ENCODE measurements at regions not wholly inside any gene's neighbourhood (a gene's known extent, or its start where the extent isn't known, plus 50 kb on each side); places are given as distances from the start of the nearest gene placed in this dataset.

DNA sequence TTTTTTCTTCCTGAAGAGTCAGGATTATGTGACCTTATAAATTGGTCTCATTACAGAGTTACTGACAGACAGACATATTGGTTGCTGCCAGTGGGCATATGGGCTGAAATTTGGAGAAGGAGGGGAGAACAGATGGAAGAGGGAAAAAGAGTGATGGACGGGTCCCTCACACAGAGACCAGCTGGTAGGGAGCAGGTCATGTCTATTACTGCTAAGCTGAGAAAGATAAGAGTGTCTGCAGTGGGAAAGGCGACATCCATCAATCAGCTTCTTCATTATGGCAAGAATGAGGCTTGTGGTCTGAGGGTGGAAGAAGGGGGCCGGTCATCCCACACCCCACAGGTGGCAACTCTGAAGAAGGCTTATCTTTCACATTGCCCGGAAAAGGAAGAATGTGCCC is 353.8 kb upstream of the RSPO3 start:
- DNase-seq, result no peak

DNA sequence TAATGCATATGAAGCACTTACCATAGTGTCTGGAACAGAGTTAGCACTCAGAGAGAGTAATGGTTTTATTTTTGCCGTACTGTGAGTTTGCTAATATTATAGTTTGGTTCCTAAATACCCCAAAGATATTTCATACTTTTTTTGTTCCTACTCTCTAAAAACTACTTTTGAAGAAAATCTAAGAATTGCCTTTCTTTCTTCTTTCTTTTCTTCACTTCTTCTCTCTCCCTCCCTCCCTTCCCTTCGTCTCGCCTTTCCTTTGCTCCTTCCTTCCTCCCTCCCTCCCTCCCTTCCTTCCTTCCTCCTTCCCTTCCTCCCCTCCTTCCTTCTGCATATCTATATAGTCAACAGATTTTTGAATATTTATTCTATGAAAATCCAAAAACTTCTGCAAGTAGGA is 351.7 kb upstream of the RSPO3 start:
- DNase-seq, result no peak

DNA sequence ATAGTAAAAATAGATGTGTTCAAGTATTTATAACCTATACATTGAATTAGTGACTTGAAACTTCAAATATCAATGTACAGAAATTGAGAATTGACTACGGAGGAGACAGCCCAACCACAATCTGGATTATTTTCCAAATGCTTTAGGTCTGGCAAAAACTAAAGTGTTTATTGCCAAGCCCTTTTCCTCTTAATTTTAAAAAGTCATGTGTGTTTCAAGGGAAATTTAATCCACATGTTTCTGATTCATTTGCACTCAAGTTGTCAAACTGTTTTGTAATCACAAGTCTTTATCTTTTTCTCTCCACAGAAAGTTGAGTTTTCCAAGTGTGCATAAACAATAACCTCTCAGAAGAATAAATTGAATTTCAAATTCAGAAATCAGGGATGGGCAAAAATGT is 350.8 kb upstream of the RSPO3 start:
- DNase-seq, result no peak

DNA sequence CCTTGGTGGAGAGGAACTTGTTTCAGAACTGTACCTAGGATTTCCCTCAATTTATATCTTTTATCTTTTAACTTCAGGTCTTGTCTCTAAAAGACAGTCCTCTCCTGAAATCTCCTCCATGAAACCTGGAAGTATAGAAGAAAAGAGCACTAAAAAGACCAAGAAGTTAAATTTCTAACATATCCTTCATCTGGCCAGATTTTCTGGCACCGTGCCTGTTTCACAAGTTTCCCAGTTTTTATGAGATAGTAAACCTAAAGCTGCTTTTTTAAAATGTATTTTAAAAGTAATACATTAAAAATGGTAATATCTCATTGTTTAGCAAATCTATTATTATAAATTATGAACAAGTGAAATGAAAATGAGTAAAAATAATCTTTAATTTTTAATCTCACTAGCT is 348.3 kb upstream of the RSPO3 start:
- DNase-seq, result no peak

DNA sequence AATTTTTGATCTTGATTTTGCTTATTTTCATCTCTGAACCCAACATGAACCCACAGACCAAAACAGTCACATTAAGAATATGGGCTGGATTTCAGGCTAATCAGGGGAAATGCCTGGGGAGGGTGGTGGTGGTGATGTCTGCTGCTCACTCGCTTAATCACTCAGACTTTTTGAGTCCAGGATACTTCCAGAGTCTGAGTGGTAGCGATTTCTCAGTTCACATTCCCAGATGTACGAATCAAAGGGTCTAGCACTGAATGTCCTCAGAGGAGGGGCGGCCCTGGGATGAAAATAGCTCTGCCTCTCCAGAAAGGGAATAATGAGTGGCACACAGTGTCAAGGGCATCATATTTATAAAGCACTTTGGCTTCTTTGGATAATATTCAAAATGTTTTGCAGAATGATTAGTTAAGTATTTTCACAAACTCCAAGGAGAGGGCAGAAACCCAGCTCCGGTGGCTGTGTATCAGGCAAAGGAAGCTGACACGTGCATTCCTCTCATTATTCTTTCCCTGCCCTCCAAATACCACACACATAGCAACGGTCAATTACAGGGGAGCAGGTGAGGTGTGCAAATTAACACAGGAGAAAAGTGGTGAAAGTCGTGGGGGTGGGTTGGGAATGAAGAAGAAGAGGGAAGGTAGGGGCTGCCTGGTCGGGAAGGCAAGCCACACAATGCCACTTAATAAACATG is 345.2 kb upstream of the RSPO3 start:
- no peak for DNase-seq

DNA sequence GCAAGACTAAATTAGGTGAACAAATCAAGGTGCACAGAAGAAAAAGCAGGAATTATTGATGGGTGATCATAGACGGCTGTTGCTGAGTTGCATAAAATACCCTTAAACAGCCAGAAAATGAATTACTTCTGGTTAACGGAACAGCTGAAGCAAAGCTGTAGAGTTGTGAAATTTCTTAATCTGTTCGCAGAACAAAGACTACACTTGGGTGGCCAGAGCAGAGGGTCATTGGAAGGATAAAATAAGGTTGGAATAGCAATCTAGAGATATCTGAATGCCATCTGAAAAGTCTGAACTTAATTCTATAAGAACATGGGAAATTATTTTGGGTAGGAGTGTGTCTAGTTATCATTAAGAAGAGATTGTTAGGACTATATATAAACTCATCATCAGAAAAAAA is 339.1 kb upstream of the RSPO3 start:
- no peak for DNase-seq

DNA sequence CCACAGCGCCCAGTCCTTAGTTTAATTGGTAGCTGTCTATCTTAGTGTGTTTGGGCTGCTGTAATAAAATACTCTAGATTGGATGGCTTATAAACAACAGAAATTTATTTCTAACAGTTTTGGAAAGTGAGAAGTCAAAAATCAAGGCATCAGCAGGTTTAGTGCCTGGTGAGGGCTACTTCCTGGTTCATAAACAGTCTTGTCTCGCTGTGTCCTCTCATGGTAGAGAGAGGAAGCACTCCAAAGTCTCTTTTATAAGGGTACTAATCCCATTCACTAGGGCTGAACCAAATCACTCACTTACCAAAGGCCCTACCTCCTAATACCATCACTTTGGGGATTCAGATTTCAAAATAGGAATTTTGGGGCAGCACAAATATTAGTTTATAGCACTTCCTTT is 336.9 kb upstream of the RSPO3 start:
- no peak for DNase-seq

DNA sequence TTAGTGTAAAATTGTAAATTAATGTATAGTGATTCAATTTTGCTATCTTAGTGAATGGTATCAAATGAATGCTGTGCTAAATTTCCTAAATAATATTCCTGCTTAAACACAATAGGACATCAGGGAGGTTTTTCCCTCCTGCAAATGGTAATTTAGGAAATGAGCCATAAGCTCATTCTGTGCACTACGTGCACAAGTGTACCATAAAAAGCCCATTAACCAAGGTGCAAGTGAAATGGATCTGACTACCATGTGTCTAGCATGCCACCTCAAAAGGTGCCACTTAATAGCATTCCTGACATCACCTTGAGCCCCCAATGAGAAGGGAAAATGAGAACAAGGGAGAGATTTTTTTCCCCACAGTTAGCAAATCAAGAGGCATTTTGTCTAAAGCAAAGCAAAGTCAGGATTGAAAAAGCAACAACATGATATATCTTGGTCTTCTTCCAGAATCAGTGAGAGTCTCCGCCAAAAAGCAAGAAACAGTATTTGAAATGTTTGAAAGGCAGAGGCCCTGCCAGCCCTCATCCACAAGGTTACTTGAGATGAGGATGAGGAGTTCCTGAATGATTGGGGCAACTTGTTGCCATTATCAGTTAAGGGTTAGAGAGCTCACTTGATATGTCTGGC is 334.2 kb upstream of the RSPO3 start:
- DNase-seq, result no peak

DNA sequence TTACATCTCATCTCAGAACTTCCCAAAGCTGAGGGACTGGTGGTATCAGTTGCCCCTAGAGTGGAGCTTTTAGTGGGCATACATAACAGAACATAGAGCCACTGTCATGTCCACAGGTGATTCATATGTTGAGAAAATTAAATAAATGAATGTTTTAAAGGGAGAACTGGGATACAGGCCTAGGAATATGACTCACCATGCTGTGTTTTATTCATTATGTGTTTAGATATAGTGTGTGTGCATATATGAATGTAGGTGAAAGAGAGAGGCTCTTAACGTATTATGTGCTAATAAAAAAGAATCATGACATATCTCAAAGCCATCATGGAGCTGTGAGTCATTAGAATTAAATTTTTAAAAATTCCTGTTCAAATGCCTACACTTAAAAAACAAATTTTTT is 332.2 kb upstream of the RSPO3 start:
- DNase-seq, result no peak

DNA sequence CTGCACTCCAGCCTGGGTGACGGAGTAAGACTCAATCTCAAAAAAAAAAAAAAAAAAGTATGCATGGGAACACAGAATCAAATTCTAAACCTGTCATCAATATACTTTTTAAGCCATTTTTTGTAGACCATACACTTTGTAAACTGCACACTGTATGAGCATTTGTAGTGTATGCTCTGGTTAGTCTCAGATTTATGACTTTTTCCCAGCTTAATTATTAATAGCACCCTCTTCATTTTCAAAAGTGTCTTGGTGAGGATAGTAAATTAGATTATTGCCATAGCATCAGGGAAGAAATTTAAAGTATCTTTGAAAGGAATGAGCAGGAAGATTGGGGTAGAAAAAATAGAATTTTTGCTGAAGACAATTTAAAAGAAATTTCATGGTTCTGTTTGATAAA is 330.8 kb upstream of the RSPO3 start:
- DNase-seq, result no peak

DNA sequence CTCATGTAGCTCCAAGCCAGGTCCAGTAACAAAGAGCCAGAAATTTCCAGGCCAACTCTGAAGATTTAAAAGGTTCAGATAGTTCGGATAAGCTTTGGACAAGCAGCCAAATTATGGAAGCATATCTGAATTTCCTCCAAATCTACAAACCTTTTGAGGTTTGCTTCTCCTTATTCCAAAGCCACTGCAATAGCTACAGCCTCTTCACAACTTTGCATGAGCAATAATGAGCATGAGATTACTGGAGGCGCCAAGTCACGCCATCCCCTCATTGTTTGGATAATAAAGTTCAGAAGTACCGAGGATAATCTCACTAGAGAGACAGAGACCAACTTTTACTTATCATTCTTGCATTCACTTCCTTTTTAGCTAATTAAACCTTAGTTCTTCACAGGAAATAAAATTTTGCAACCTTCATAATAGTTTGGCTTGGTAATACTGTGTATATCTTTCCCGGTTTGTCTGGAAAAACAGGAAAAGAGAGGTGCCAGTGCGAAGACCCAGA is 329.6 kb upstream of the RSPO3 start:
- DNase-seq, result no peak

DNA sequence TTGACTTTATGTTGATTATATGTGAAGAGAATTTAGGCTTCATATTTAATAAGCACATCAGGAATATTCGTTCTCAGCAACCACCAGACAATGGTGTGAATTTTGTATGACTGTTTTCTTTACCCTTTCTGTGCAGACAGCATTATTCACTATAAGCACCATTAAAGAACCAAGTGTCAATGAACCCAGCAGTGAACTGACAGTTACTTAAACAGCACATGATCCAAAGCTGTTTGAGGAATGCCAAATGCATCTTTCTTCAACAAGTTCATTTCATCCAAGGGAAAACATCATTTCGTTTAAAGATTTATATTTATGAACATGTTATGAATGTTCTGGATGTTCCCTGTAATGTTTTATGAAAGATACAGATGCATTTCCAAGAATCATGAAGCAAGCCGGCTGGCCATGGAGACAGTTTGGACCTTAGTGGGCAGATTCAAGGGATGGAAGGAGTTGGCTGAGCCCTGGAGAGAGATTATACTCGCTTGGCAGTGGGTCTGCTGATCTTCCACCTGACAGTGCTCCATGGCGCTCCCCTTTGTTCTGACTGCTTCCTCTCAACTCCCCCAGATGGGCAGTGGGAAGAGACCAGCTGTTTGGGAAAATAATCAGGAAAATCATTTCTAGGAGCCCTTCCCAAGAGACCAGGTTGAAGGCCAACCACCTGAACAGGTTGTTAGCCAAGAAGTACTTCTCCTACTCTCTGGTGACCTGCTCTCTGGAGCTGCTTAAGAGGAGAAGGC is 326.0 kb upstream of the RSPO3 start:
- no peak for DNase-seq

DNA sequence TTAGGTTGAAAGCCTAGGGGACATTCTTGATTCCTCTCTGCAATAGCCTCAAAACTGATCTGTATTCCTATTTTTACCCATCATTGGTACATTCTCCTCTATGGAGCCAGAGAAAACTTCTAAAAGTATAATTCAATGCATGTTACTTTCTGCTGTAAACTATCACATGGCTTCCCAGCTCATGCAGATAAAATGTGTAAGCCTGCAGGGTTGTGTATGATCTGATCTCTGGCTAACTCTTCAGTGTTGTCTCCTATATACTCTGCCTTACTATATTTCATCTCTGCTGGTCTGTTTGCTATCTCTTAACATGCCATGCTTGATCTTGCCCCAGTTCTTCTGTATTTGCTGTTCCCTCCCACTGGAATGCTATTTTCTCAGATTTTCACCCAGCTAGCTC is 323.3 kb upstream of the RSPO3 start:
- no peak for DNase-seq

DNA sequence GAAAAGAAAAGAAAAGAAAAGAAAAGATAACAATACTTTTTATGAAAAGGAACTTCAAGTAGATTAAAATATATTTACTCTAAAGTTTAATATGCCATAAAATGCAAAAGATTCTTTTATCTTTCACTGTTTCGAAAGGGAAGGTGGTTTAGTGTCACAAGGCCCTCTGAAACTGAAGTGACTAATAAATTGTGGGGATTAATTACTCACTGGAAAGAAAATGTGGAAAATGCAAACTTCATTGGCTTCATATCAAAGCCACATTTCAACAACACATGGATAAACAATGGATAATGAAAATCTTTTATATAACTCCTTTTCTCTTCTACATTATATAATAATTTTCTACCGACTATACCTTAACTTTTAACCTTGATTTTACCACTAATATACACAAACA is 320.5 kb upstream of the RSPO3 start:
- DNase-seq, result no peak

DNA sequence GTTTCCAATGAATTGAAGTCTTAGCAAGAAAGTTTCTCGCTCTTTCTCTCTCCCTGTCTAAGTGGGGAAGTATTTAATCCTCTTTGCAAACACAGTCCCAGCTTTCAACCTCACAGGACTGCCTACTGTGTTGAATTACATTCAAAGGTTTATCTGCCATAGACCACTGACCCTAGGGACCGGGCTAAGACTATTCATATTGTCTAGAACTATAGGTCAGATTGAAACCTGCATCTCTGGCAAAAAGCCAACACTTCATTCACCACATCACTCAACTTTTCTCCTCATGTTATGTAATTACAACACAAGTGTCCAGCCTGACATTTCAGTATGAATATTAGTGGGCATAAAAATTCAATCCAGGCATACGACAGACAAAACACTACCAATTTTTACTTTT is 314.7 kb upstream of the RSPO3 start:
- no peak for DNase-seq

DNA sequence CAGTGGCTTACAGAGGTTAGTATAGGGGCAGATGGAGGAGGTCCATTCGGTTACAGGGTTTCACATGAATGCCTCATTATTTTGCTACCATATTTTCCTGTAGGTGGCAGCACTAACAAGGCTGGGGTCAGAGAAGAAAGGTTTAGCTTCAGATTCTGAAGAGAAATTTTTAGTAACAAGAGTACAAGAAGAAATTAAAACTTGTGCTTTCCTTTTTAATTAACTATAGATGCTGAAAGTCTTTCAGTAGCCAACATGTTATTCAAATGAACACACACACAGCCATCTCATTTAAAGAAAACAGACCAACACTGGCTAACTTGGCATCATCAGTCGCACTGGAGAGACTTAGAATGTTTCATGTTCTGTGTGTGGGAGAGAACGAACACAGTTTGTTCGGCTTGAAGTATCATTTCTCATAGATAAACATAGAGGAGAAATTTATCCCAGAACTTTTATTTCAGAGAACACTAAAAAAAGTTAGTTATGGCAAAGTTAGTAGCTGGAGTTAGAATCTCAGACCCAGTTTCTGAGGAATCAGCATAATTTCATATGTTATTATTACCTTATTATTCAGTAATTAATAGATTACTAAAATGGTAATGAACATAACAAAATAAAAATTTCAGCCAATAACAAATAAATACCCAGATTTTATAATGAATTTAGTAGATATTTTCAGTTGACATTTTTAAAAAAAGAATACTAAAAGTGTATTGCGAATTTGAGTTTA is 314.0 kb upstream of the RSPO3 start:
- DNase-seq, result no peak

DNA sequence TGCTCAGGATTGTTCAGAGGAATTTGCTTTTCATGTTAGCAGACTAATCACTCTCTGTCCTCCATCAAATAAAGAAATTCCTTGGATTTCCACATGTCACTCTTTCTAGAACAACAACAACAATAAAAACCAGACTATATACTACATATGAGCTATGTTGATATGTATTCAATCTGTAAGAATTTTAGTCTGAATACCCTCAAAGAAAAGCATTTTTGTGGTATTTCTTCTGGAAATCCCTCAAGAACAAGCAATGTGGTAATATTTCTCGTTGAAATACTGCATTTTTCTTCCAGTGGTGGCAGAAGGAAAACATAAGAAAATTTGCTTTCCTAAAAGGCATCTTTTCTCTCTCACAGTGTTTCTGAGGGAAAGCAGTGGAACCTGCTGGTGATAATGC is 312.6 kb upstream of the RSPO3 start:
- DNase-seq, result no peak

DNA sequence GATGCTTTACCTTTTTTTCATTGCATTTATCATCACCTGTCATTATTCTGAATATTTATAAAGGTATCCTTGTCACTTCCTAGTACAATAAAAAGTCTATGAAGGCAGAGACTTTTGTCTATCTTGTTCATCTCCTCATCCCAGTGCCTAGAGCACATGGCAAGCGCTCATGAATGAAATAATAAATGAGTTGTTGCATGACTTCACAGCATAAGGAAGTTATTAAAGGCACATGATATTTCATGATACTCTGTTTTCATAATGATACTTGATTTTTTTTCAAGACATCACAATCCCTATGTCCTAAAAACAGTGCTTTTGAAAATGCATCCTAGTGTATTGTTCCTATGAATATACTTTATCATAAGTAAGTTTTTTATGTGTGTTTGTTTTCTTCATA is 310.6 kb upstream of the RSPO3 start:
- DNase-seq, result no peak

DNA sequence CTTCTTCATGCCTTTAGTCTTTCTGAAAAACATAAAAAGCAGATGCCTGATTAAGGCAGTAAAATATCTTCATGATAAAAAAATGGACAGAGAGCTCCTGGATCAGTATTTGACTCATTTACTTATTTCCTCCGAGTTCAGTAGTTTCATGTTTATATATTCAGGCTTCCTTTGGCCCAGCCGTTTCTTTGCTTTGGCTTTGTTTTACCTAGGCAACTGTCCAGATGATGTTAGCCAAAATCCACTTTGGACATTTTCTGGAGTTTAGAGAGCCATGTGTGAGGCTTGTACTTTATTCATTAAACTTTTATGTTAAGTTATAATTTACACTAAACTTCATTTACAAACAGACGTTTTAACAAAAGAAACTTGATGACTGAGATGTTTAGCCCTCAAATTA is 307.1 kb upstream of the RSPO3 start:
- DNase-seq, result no peak

DNA sequence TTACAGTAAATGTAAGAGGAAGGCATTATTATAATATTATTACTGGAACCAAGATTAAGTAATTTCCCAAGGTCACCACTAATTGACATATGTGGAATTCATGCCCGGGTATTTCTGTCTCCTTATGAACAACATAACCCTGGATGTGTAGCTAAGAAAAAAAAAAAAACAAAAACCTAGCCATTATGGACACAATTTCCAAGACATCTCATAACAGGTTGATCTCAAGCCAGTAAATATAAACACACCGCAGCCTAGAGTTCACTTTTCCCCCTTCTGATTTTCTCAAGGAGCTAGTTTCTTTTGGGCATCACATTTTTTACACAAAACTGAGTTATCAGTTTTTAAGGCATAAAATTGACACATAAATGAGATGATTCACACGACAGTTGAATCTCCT is 306.5 kb upstream of the RSPO3 start:
- no peak for DNase-seq

DNA sequence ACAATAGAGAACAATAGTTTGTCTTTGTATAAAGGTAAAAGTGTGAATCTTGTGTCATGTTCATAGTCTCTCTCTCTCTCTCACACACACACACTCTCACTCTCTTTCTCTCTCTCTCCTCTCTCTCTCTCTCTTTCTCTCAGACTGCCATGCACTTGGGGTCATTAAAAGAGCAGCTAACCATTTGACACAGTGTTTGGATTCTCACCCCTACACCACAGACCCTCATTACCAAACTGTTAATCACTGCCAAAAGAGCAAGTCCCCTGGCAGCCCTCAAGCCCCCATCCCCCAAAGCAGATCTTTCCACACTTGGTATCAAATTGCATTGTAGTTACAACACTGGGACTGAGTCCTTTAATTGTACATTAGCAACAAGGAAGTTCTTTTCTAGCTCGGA is 305.8 kb upstream of the RSPO3 start:
- no peak for DNase-seq

DNA sequence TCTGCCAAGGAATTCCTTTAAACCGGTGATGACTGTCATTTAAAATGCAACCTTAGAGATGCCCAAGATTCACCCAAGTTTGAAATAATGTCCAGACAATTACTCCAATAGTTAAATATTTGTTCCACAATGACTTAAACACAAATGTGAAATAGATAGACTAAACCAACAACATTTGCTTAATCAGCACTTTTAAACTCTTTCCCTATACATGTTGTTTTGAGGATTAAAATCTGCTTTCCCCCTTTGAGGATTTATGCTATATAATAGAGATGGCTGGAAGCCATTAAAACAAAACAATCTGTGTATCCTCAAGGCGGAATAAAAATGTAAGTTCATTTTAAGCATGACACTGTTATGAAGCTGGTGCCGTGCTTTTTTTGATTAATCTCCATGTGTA is 297.8 kb upstream of the RSPO3 start:
- no peak for DNase-seq

DNA sequence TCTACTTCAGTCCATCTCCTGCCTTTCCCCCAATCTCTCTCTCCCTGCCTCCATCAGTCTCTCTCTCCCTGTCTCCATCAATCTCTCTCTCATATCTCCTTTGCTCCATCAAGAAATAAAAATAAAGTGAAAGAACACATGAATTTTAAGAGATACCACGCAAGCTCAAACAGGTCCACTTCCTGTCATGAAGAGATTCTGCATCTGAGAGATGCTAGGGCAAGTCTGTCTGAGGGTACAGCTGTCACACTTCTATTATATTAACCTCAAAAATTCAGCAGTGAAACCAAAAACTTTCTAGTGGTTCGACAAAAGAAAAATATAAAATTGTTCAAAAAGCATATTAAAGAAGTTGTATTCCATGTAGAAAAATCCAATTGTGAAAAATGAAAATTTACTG is 296.8 kb upstream of the RSPO3 start:
- no peak for DNase-seq

DNA sequence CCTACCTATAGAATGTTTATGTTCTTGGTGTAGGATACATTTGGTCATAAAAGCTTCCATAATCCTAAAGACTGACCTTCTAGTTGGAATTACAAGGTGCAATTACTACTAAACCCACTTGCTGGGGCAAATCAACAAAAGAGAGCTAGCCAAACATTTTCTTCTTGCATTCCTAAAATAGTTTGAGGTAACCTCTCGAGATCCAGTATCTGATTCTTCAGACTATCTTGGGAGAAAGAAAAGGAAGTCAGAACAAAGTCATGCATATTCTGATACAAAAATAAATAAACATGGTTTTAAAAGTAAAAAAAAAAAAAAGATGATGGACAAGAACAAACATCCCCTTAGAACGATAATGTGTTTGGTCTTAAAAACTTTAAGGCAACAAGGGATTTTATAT is 294.2 kb upstream of the RSPO3 start:
- no peak for DNase-seq
